GM23338 (cell line): ENCODE measurements at regions not wholly inside any gene's neighbourhood (a gene's known extent, or its start where the extent isn't known, plus 50 kb on each side); places are given as distances from the start of the nearest gene placed in this dataset.

Experiments used
- ATAC-seq: fragments of 200-7000 bp; cut with Tn5 transposase; 3 replicates; pipeline ENCODE4 v1.9.1; 2020
- DNase-seq: peaks from one replicate; pipeline ENCODE4 v3.0.0-alpha.2; 2015; ENCODE audit warnings: low spot score
- H2AFZ ChIP-seq: fragments of 200-600 bp; sonication (generic); 2 replicates; pipeline ENCODE4 v1.8.0; 2016; ENCODE audit warnings: antibody characterized with exemption, mild to moderate bottlenecking, moderate library complexity
- H3F3A ChIP-seq: fragments of 200-600 bp; sonication (generic); replicated peaks from 2 replicates; pipeline ENCODE4 v1.8.0; 2017; ENCODE audit warnings: antibody characterized with exemption, mixed run types, low read depth
- H3K27ac ChIP-seq: fragments of 200-600 bp; sonication (generic); 2 replicates; pipeline ENCODE4 v1.6.1; 2016; ENCODE audit warnings: low read depth
- H3K27me3 ChIP-seq: fragments of 200-600 bp; sonication (generic); 2 replicates; pipeline ENCODE4 v1.8.0; 2016; ENCODE audit warnings: mild to moderate bottlenecking, mixed run types, moderate library complexity; ENCODE audit not compliant: insufficient read depth
- H3K36me3 ChIP-seq: fragments of 200-600 bp; sonication (generic); 2 replicates; pipeline ENCODE4 v1.8.0; 2016; ENCODE audit warnings: mild to moderate bottlenecking; ENCODE audit not compliant: insufficient read depth
- H3K4me1 ChIP-seq: fragments of 200-600 bp; sonication (generic); 2 replicates; pipeline ENCODE4 v1.8.0; 2016; ENCODE audit warnings: mild to moderate bottlenecking, moderate library complexity; ENCODE audit not compliant: insufficient read depth
- H3K4me2 ChIP-seq: fragments of 200-600 bp; sonication (generic); 2 replicates; pipeline ENCODE4 v1.7.1; 2017; ENCODE audit warnings: mixed run types
- H3K4me3 ChIP-seq: fragments of 200-600 bp; sonication (generic); 2 replicates; pipeline ENCODE4 v1.6.1; 2016; ENCODE audit warnings: mixed run types
- H3K79me2 ChIP-seq: fragments of 200-600 bp; sonication (generic); replicated peaks from 2 replicates; pipeline ENCODE4 v1.8.0; 2017; ENCODE audit warnings: mild to moderate bottlenecking; ENCODE audit not compliant: insufficient read depth
- H3K9me2 ChIP-seq: fragments of 200-600 bp; sonication (generic); 2 replicates; pipeline ENCODE4 v1.8.0; 2017; ENCODE audit not compliant: insufficient read depth
- H4K20me1 ChIP-seq: fragments of 200-600 bp; sonication (generic); replicated peaks from 2 replicates; pipeline ENCODE4 v1.8.0; 2017; ENCODE audit warnings: mild to moderate bottlenecking; ENCODE audit not compliant: insufficient read depth
- H3K27ac Mint-ChIP-seq: 2 replicates; pipeline ENCODE4 v1.8.0; 2020; ENCODE audit warnings: inconsistent platforms, mild to moderate bottlenecking, moderate library complexity, mixed read lengths
- H3K27me3 Mint-ChIP-seq: 3 replicates; pipeline ENCODE4 v1.8.0; 2022; ENCODE audit warnings: low read depth, mild to moderate bottlenecking, moderate library complexity, mixed read lengths, inconsistent platforms; ENCODE audit not compliant: insufficient read depth, poor library complexity
- H3K36me3 Mint-ChIP-seq: 3 replicates; pipeline ENCODE4 v1.8.0; 2021; ENCODE audit warnings: low read depth, mild to moderate bottlenecking, inconsistent platforms, moderate library complexity, mixed read lengths
- H3K4me1 Mint-ChIP-seq: 3 replicates; pipeline ENCODE4 v1.8.0; 2020; ENCODE audit warnings: mild to moderate bottlenecking, inconsistent platforms, mixed read lengths
- H3K4me3 Mint-ChIP-seq: 3 replicates; pipeline ENCODE4 v1.8.0; 2021; ENCODE audit warnings: moderate library complexity, mild to moderate bottlenecking, inconsistent platforms, mixed read lengths
- H3K9me3 Mint-ChIP-seq: 3 replicates; pipeline ENCODE4 v1.8.0; 2020; ENCODE audit warnings: moderate library complexity, mild to moderate bottlenecking, inconsistent platforms, mixed read lengths
- CREB1 ChIP-seq: fragments of 250-450 bp; sonication (Bioruptor Pico); IDR thresholded peaks from 2 replicates; pipeline ENCODE4 v1.5.0; 2020; ENCODE audit warnings: low read depth, mild to moderate bottlenecking, moderate library complexity
- CTCF ChIP-seq, 2 experiments: fragments of 200-600 bp in 1 of 2; sonication (generic) in 1 of 2; conservative IDR thresholded peaks; 2 replicates each; pipeline versions ENCODE4 v1.5.1 to v1.6.1; 2016 to 2017; ENCODE audit warnings: antibody characterized with exemption in 2 of 2, low read depth in 2 of 2, mild to moderate bottlenecking in 2 of 2, moderate library complexity in 1 of 2
- ETS1 ChIP-seq: IDR thresholded peaks from 2 replicates; pipeline ENCODE4 v1.6.1; 2016; ENCODE audit warnings: antibody characterized with exemption
- EZH2 ChIP-seq: fragments of 200-600 bp; sonication (generic); IDR thresholded peaks from one replicate; pipeline ENCODE4 v1.8.0; 2017; ENCODE audit warnings: antibody characterized with exemption, mild to moderate bottlenecking, low read depth; ENCODE audit not compliant: unreplicated experiment
- EZH2phosphoT487 ChIP-seq: fragments of 200-600 bp; sonication (generic); IDR thresholded peaks from one replicate; pipeline ENCODE4 v1.8.1; 2018; ENCODE audit warnings: antibody characterized with exemption; ENCODE audit not compliant: unreplicated experiment
- JUNB ChIP-seq: IDR thresholded peaks from one replicate; pipeline ENCODE4 v1.6.1; 2016; ENCODE audit warnings: antibody characterized with exemption; ENCODE audit not compliant: unreplicated experiment
- NANOG ChIP-seq: IDR thresholded peaks from 2 replicates; pipeline ENCODE4 v1.6.1; 2016; ENCODE audit warnings: antibody characterized with exemption, borderline replicate concordance
- POLR2AphosphoS5 ChIP-seq: IDR thresholded peaks from 2 replicates; pipeline ENCODE4 v1.6.1; 2016; ENCODE audit warnings: antibody characterized with exemption, low read depth
- REST ChIP-seq: IDR thresholded peaks from one replicate; pipeline ENCODE4 v1.6.1; 2018; ENCODE audit warnings: antibody characterized with exemption; ENCODE audit not compliant: unreplicated experiment
- STAT1 ChIP-seq: IDR thresholded peaks from one replicate; pipeline ENCODE4 v1.6.1; 2016; ENCODE audit warnings: antibody characterized with exemption; ENCODE audit not compliant: unreplicated experiment
- ZNF114 ChIP-seq: fragments of 250-450 bp; sonication (Bioruptor Pico); IDR thresholded peaks from 2 replicates; pipeline ENCODE4 v1.5.0; 2020; ENCODE audit warnings: mild to moderate bottlenecking, moderate library complexity
- ZNF331 ChIP-seq: fragments of 250-450 bp; sonication (Bioruptor Pico); IDR thresholded peaks from 2 replicates; pipeline ENCODE4 v1.5.0; 2020; ENCODE audit warnings: low read depth, mild to moderate bottlenecking, moderate library complexity
- TF ChIP-seq, protein P1 (sequence below): fragments of 250-450 bp; sonication (Bioruptor Pico); IDR thresholded peaks from 2 replicates; pipeline ENCODE4 v1.5.0; 2020; ENCODE audit warnings: mild to moderate bottlenecking, moderate library complexity

DNA sequence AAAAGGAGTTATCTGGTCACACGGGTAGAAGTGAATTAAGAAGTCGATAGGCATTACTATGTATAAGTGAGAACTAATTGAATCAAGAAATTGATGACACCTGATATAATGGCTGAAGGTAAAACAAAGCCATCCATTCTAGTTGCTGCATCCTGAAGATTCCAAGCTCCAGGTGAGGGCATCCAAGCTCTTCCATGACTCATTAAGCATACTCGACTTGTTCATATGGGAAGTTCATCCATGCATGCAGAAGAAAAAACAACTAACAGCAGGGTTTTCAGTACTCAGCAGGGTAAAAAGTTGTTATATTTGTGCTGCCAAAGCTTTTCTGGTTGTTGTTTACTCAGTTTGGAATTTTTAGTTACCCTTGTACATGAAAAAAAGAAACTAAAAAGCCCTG is 508.0 kb upstream of the CXorf51A start:
- H3K36me3 ChIP-seq = no peaks in the 10 kb centered on the region
- DNase-seq = no peak
- H3F3A ChIP-seq = no peaks in the 10 kb centered on the region
- no peaks in the 10 kb centered on the region for H3K4me1 ChIP-seq
- no peak overlapping the region for H3K27ac ChIP-seq
- H3K9me2 ChIP-seq = no peaks in the 10 kb centered on the region
- no peak overlapping the region for H3K4me3 ChIP-seq
- no peak overlapping the region for H3K4me3 Mint-ChIP-seq
- H3K27ac Mint-ChIP-seq = no peak overlapping the region
- TF ChIP-seq EZH2 = no peak
- TF ChIP-seq CTCF (conservative IDR thresholded peaks at IDR 0.05; ENCODE audit: low read depth in 2 of 2) = no peak
- no peak for TF ChIP-seq NANOG
- TF ChIP-seq, protein P1, sequence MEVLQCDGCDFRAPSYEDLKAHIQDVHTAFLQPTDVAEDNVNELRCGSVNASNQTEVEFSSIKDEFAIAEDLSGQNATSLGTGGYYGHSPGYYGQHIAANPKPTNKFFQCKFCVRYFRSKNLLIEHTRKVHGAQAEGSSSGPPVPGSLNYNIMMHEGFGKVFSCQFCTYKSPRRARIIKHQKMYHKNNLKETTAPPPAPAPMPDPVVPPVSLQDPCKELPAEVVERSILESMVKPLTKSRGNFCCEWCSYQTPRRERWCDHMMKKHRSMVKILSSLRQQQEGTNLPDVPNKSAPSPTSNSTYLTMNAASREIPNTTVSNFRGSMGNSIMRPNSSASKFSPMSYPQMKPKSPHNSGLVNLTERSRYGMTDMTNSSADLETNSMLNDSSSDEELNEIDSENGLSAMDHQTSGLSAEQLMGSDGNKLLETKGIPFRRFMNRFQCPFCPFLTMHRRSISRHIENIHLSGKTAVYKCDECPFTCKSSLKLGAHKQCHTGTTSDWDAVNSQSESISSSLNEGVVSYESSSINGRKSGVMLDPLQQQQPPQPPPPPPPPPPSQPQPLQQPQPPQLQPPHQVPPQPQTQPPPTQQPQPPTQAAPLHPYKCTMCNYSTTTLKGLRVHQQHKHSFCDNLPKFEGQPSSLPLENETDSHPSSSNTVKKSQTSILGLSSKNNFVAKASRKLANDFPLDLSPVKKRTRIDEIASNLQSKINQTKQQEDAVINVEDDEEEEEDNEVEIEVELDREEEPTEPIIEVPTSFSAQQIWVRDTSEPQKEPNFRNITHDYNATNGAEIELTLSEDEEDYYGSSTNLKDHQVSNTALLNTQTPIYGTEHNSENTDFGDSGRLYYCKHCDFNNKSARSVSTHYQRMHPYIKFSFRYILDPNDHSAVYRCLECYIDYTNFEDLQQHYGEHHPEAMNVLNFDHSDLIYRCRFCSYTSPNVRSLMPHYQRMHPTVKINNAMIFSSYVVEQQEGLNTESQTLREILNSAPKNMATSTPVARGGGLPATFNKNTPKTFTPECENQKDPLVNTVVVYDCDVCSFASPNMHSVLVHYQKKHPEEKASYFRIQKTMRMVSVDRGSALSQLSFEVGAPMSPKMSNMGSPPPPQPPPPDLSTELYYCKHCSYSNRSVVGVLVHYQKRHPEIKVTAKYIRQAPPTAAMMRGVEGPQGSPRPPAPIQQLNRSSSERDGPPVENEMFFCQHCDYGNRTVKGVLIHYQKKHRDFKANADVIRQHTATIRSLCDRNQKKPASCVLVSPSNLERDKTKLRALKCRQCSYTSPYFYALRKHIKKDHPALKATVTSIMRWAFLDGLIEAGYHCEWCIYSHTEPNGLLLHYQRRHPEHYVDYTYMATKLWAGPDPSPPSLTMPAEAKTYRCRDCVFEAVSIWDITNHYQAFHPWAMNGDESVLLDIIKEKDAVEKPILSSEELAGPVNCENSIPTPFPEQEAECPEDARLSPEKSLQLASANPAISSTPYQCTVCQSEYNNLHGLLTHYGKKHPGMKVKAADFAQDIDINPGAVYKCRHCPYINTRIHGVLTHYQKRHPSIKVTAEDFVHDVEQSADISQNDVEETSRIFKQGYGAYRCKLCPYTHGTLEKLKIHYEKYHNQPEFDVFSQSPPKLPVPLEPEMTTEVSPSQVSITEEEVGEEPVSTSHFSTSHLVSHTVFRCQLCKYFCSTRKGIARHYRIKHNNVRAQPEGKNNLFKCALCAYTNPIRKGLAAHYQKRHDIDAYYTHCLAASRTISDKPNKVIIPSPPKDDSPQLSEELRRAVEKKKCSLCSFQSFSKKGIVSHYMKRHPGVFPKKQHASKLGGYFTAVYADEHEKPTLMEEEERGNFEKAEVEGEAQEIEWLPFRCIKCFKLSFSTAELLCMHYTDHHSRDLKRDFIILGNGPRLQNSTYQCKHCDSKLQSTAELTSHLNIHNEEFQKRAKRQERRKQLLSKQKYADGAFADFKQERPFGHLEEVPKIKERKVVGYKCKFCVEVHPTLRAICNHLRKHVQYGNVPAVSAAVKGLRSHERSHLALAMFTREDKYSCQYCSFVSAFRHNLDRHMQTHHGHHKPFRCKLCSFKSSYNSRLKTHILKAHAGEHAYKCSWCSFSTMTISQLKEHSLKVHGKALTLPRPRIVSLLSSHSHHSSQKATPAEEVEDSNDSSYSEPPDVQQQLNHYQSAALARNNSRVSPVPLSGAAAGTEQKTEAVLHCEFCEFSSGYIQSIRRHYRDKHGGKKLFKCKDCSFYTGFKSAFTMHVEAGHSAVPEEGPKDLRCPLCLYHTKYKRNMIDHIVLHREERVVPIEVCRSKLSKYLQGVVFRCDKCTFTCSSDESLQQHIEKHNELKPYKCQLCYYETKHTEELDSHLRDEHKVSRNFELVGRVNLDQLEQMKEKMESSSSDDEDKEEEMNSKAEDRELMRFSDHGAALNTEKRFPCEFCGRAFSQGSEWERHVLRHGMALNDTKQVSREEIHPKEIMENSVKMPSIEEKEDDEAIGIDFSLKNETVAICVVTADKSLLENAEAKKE = no peak
- TF ChIP-seq STAT1 = no peak
- TF ChIP-seq REST = no peak
- no peak for TF ChIP-seq EZH2phosphoT487
- no peak for TF ChIP-seq JUNB
- no peak for TF ChIP-seq CREB1 (CRISPR knock-in tag)
- TF ChIP-seq ZNF114 (CRISPR knock-in tag) = no peak
- no peak for TF ChIP-seq ETS1
- TF ChIP-seq ZNF331 (CRISPR knock-in tag) = no peak
- TF ChIP-seq POLR2AphosphoS5 = no peak
- H3K9me3 Mint-ChIP-seq = no peaks in the 10 kb centered on the region
- no peaks in the 10 kb centered on the region for H3K27me3 ChIP-seq
- H3K36me3 Mint-ChIP-seq = no peaks in the 10 kb centered on the region
- H4K20me1 ChIP-seq = no peaks in the 10 kb centered on the region
- no peak overlapping the region for H2AFZ ChIP-seq
- ATAC-seq = no peak
- no peak overlapping the region for H3K4me2 ChIP-seq
- H3K27me3 Mint-ChIP-seq = no peaks in the 10 kb centered on the region
- no peaks in the 10 kb centered on the region for H3K79me2 ChIP-seq
- H3K4me1 Mint-ChIP-seq = no peaks in the 10 kb centered on the region
